ENCODE measurements at regions not wholly inside any gene's neighbourhood (a gene's known extent, or its start where the extent isn't known, plus 50 kb on each side); places are given as distances from the start of the nearest gene placed in this dataset.

DNA sequence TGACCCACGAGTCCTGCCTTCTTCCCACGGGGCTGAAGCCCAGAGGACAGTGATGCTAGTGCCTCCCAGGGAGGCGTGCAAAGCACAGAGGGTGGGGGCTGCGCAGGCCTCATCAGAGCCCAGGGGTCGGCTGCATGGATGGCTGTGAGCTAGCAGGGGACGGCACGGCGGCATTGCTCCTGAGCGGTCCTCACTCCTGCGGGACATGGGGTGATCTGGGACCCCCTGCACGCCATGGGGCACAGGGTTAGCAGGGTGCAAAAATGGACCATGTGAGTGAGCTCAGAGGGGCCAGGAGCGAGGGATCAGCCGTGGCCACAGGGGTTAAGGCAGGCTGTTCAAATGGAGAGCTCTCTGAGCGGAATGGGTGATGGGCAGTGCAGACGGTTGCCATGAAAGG is 138.3 kb downstream of the SNX19 start:
- no peak overlapping the region for H3K27ac ChIP-seq
- no peak overlapping the region for H3K4me3 ChIP-seq
- in situ Hi-C loops (cut with MboI; ENCODE audit: low sequenced_read_pairs in 4 of 4) (no loop called here), intact Hi-C loops (cut with DNase I; ENCODE audit: low total_unique reads) (no loop called here)
- DNase-seq (no peak), ATAC-seq (no peak)
- H3K36me3 ChIP-seq: no peaks in the 10 kb centered on the region
- H3K27me3 ChIP-seq: no peaks in the 10 kb centered on the region
- peaks cover 0 to 15% of the 10 kb centered on the region in 2 donors for H3K4me1 ChIP-seq
- H3K9me3 ChIP-seq: no peaks in the 10 kb centered on the region
- no peak for TF ChIP-seq POLR2A (IDR thresholded peaks at IDR 0.05)
- TF ChIP-seq, protein P1, sequence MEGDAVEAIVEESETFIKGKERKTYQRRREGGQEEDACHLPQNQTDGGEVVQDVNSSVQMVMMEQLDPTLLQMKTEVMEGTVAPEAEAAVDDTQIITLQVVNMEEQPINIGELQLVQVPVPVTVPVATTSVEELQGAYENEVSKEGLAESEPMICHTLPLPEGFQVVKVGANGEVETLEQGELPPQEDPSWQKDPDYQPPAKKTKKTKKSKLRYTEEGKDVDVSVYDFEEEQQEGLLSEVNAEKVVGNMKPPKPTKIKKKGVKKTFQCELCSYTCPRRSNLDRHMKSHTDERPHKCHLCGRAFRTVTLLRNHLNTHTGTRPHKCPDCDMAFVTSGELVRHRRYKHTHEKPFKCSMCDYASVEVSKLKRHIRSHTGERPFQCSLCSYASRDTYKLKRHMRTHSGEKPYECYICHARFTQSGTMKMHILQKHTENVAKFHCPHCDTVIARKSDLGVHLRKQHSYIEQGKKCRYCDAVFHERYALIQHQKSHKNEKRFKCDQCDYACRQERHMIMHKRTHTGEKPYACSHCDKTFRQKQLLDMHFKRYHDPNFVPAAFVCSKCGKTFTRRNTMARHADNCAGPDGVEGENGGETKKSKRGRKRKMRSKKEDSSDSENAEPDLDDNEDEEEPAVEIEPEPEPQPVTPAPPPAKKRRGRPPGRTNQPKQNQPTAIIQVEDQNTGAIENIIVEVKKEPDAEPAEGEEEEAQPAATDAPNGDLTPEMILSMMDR (IDR thresholded peaks at IDR 0.05 in 4 of 5, conservative IDR thresholded peaks at IDR 0.05 in 1 of 5): no peak

DNA sequence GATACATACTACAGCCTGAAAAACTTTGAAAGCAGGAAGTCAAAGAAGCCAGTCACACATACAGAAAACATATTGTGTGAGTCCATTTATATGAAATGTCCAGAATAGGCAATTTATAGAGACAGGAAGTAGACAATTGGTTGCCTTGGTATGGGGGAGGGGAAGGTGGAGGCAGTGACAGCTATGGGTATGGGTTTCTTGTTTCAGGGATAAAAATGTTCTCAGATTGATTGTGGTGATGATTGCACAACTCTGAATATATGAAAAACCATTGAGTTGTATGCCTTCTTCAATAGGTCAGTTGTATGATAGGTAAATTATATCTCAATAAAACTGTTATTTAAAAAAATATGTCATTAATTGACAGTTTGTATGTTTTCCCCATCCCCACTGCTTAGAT is 137.6 kb downstream of the SNX19 start:
- ATAC-seq (no peak), DNase-seq (no peak)
- H3K36me3 ChIP-seq: no peaks in the 10 kb centered on the region
- H3K9me3 ChIP-seq: no peaks in the 10 kb centered on the region
- H3K27ac ChIP-seq: no peak overlapping the region
- no peaks in the 10 kb centered on the region for H3K27me3 ChIP-seq
- no peak for TF ChIP-seq POLR2A (IDR thresholded peaks at IDR 0.05)
- peaks cover 0 to 8% of the 10 kb centered on the region in 2 donors for H3K4me1 ChIP-seq
- in situ Hi-C loops (cut with MboI; ENCODE audit: low sequenced_read_pairs in 4 of 4): no loop called here
- intact Hi-C loops (cut with DNase I; ENCODE audit: low total_unique reads): no loop called here
- no peak overlapping the region for H3K4me3 ChIP-seq

DNA sequence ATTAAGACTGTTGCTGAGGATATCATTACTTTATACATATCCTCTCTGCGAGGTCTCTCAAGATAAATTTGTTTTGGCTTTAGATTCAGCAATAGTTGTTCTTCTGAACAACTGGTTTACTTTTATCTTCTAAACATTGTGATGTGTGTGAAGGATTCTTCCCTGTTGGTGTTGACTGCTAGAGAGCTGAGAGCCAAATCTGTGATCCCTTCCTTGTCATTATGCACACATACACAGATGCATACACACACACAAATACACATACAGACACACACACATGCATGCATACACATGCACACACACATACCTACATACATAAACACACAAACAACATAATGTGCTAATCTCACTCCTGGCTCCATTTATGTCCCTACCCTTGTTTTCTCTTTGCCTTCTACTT is 137.0 kb downstream of the SNX19 start:
- Histone ChIP-seq H3K4me1 (peaks cover 0 to 5% of the 10 kb centered on the region in 2 donors), H3K4me3 (no peak overlapping the region), H3K9me3 (no peaks in the 10 kb centered on the region), H3K27ac (no peak overlapping the region), H3K36me3 (no peaks in the 10 kb centered on the region), H3K27me3 (no peaks in the 10 kb centered on the region)
- ATAC-seq: no peak
- intact Hi-C loops (cut with DNase I; ENCODE audit: low total_unique reads): no loop called here
- in situ Hi-C loops (cut with MboI; ENCODE audit: low sequenced_read_pairs in 4 of 4): no loop called here
- no peak for DNase-seq
- TF ChIP-seq POLR2A (IDR thresholded peaks at IDR 0.05): no peak
- TF ChIP-seq, protein P1 (IDR thresholded peaks at IDR 0.05 in 4 of 5, conservative IDR thresholded peaks at IDR 0.05 in 1 of 5): no peak

DNA sequence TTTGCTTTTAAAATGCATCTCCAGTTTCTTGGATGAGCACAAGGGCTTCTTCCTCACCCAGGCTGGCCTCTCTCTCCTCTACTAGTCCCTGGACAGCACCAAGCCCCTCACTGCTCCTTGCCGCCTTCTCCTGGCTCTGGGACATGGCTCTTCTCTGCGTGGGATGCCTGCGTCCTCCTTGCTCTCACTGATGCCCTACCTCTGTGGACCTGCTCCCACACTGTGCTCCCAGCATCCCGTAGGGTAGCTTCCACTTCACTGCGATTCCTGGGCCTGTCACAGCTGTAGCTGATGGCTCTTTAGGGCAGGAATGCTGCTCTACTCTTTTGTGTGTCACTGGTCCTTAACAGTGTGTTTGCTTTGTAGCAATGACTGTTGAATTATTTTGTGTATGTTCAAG is 136.3 kb downstream of the SNX19 start:
- in situ Hi-C loops (cut with MboI; ENCODE audit: low sequenced_read_pairs in 4 of 4): no loop called here
- H3K4me3 ChIP-seq: no peak overlapping the region
- no peaks in the 10 kb centered on the region for H3K36me3 ChIP-seq
- no peaks in the 10 kb centered on the region for H3K9me3 ChIP-seq
- no peak for TF ChIP-seq POLR2A (IDR thresholded peaks at IDR 0.05)
- TF ChIP-seq, protein P1 (IDR thresholded peaks at IDR 0.05 in 4 of 5, conservative IDR thresholded peaks at IDR 0.05 in 1 of 5): no peak
- H3K4me1 ChIP-seq: no peaks in the 10 kb centered on the region
- H3K27me3 ChIP-seq: no peaks in the 10 kb centered on the region
- no peak overlapping the region for H3K27ac ChIP-seq
- DNase-seq (no peak), ATAC-seq (no peak)
- intact Hi-C loops (cut with DNase I; ENCODE audit: low total_unique reads): loop anchor here (5.0 kb wide), 1 partner anchor 37 kb away; no protein-coding TSS in a partner anchor

DNA sequence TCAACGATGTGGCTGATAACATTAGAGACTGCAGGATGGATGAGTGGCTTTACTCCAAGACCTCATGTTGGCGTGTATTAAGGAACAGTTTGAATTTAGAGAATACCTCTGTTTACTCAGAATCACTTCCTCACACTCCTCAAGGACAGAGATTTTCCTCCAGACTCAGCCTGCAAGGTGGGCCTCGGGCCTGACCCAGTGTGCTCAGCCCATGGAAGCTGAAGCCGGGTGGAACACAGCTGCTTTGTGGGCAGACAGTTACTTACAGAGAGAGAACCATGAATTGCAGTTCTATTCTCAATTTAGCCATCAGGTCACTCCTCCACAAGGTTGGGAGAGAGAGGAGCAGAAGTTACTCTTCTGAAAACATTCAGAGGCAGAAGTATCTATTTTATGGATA is 135.8 kb downstream of the SNX19 start:
- Histone ChIP-seq H3K9me3 (no peaks in the 10 kb centered on the region), H3K4me3 (no peak overlapping the region), H3K27ac (no peak overlapping the region), H3K4me1 (no peaks in the 10 kb centered on the region), H3K27me3 (no peaks in the 10 kb centered on the region), H3K36me3 (no peaks in the 10 kb centered on the region)
- no peak for DNase-seq
- TF ChIP-seq, protein P1 (IDR thresholded peaks at IDR 0.05 in 4 of 5, conservative IDR thresholded peaks at IDR 0.05 in 1 of 5): no peak
- no peak for TF ChIP-seq POLR2A (IDR thresholded peaks at IDR 0.05)
- intact Hi-C loops (cut with DNase I; ENCODE audit: low total_unique reads): loop anchor here (5.0 kb wide), 1 partner anchor 37 kb away; no protein-coding TSS in a partner anchor
- no peak for ATAC-seq
- in situ Hi-C loops (cut with MboI; ENCODE audit: low sequenced_read_pairs in 4 of 4): no loop called here

Measured in gastrocnemius medialis (tissue), 4 donors.